ENCODE measurements at regions not wholly inside any gene's neighbourhood (a gene's known extent, or its start where the extent isn't known, plus 50 kb on each side); places are given as distances from the start of the nearest gene placed in this dataset.

DNA sequence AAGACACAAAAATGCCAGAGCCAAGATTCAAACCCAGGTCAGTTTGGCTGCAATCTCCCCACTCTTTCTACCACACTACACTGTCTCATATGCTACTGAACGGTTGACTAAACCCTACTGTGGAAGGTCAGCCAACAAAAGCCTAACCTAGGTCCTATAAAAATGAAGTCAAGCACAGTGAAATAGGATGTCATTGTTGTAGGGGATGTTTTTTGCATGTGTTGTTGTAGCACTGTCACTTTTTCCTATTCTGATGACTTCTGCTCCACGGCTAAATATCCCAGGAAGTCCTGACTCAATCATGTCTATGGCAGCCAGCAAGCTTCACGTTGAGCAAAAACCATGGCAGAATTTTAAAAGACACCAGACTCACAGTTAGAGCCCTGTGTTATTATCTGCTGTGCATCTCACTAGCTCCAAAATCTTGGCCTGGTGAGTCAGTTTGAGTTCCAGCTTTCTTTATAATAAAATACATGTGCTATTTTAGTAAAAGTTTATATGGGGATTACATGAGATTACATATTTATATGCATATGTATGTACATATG, 322.1 kb upstream of the NT5E start:
- Histone ChIP-seq H3K9ac (ENCODE audit: extremely low read depth, low read length, poor library complexity, severe bottlenecking) (no peak overlapping the region), H3K9me3 (ENCODE audit: control insufficient read depth, low read length) (no peaks in the 10 kb centered on the region), H3K4me3 (ENCODE audit: low read length) (no peak overlapping the region), H3K27ac (ENCODE audit: low read depth, low read length) (no peak overlapping the region), H3K4me1 (ENCODE audit: control insufficient read depth, insufficient read depth, low read length) (no peaks in the 10 kb centered on the region), H3K36me3 (ENCODE audit: control insufficient read depth, insufficient read depth, low read length) (no peaks in the 10 kb centered on the region), H3K27me3 (ENCODE audit: control insufficient read depth, insufficient read depth, low read length, poor library complexity, severe bottlenecking) (no peaks in the 10 kb centered on the region)
- Mint-ChIP-seq H3K27me3 (ENCODE audit: insufficient read depth) (no peaks in the 10 kb centered on the region), H3K9me3 (no peaks in the 10 kb centered on the region), H3K27ac (no peak overlapping the region), H3K4me3 (no peak overlapping the region), H3K4me1 (peaks cover 25% of the 10 kb centered on the region), H3K36me3 (ENCODE audit: low read depth) (no peaks in the 10 kb centered on the region)
- 81 to 93% methylated on average over 2 to 3 of the region's 3 CpGs for whole genome bisulfite sequencing, 2 experiments (ENCODE audit: insufficient coverage in 1 of 2, insufficient read length in 1 of 2)
- no peak for DNase-seq
- TF ChIP-seq, protein P1, sequence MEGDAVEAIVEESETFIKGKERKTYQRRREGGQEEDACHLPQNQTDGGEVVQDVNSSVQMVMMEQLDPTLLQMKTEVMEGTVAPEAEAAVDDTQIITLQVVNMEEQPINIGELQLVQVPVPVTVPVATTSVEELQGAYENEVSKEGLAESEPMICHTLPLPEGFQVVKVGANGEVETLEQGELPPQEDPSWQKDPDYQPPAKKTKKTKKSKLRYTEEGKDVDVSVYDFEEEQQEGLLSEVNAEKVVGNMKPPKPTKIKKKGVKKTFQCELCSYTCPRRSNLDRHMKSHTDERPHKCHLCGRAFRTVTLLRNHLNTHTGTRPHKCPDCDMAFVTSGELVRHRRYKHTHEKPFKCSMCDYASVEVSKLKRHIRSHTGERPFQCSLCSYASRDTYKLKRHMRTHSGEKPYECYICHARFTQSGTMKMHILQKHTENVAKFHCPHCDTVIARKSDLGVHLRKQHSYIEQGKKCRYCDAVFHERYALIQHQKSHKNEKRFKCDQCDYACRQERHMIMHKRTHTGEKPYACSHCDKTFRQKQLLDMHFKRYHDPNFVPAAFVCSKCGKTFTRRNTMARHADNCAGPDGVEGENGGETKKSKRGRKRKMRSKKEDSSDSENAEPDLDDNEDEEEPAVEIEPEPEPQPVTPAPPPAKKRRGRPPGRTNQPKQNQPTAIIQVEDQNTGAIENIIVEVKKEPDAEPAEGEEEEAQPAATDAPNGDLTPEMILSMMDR (conservative IDR thresholded peaks at IDR 0.05) = no peak

DNA sequence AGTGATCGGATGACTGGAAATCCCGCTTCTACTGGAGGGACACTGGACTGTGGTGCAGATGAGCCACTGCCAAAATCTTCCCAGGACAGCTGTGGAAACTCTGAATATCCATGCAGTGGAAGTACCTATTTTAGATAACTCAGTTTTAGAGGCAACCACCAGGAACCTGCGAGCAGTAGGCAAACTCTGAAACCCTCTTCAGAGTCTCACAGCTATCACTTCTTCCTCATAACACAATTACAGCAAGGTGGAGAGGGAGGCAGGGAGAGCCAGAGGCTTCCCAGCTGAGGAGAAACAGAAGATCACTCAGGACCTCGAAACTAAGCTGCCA, 322.8 kb upstream of the NT5E start:
- Mint-ChIP-seq H3K36me3 (ENCODE audit: low read depth) (no peaks in the 10 kb centered on the region), H3K4me3 (no peak overlapping the region), H3K27me3 (ENCODE audit: insufficient read depth) (no peaks in the 10 kb centered on the region), H3K4me1 (peaks cover 19% of the 10 kb centered on the region), H3K9me3 (no peaks in the 10 kb centered on the region), H3K27ac (no peak overlapping the region)
- Histone ChIP-seq H3K4me1 (ENCODE audit: control insufficient read depth, insufficient read depth, low read length) (no peaks in the 10 kb centered on the region), H3K4me3 (ENCODE audit: low read length) (no peak overlapping the region), H3K36me3 (ENCODE audit: control insufficient read depth, insufficient read depth, low read length) (no peaks in the 10 kb centered on the region), H3K27ac (ENCODE audit: low read depth, low read length) (no peak overlapping the region), H3K9ac (ENCODE audit: extremely low read depth, low read length, poor library complexity, severe bottlenecking) (no peak overlapping the region), H3K27me3 (ENCODE audit: control insufficient read depth, insufficient read depth, low read length, poor library complexity, severe bottlenecking) (no peaks in the 10 kb centered on the region), H3K9me3 (ENCODE audit: control insufficient read depth, low read length) (no peaks in the 10 kb centered on the region)
- TF ChIP-seq, protein P1 (conservative IDR thresholded peaks at IDR 0.05) = peak; percentile 5
- DNase-seq = no peak
- WGBS, 2 experiments (ENCODE audit: insufficient coverage in 1 of 2, insufficient read length in 1 of 2) = 64 to 73% methylated on average over 3 to 4 of the region's 4 CpGs

DNA sequence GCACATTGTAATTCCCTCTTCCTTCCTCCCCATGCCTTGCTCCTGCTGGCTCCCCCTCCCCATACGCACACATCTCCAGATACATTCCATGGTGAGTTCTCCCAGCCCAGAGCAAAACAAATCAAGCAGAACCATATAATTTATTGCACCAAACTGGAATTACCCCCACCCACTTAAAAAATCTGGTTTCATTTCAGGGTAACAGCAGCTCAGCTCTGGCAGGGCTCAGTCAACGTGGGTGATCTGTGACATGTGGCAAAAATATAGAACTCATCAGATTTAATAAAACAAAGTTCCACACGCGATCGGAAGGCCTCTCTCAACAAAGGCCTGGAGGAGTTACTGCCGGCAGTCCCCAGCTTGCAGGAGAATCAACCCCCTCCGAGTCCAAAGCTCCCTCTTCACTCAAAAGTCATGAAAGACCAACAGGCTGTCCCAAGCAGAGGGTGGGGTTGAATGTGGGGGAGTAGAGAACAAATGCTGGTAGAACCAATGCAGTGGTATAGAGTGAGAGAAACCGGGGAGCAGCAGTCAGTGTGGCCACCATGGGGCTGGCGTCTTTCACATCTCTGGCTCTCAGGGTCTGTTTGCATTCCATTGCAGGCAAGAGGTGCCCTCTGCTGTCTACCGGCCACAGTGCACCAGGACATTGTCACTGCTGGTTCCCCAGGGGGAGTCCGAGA, 323.3 kb upstream of the NT5E start:
- WGBS, 2 experiments (ENCODE audit: insufficient coverage in 1 of 2, insufficient read length in 1 of 2) = 23 to 58% methylated on average over 4 to 11 of the region's 11 CpGs
- no peak overlapping the region for H3K27ac ChIP-seq (ENCODE audit: low read depth, low read length)
- H3K9ac ChIP-seq (ENCODE audit: extremely low read depth, low read length, poor library complexity, severe bottlenecking) = no peak overlapping the region
- Mint-ChIP-seq H3K27ac (peak overlapping the region; percentile 76), H3K27me3 (ENCODE audit: insufficient read depth) (no peaks in the 10 kb centered on the region), H3K4me3 (no peak overlapping the region), H3K9me3 (no peaks in the 10 kb centered on the region), H3K4me1 (peaks cover 14% of the 10 kb centered on the region), H3K36me3 (ENCODE audit: low read depth) (no peaks in the 10 kb centered on the region)
- no peaks in the 10 kb centered on the region for H3K9me3 ChIP-seq (ENCODE audit: control insufficient read depth, low read length)
- H3K4me1 ChIP-seq (ENCODE audit: control insufficient read depth, insufficient read depth, low read length) = no peaks in the 10 kb centered on the region
- H3K4me3 ChIP-seq (ENCODE audit: low read length) = no peak overlapping the region
- peak; percentile 93 for DNase-seq
- H3K36me3 ChIP-seq (ENCODE audit: control insufficient read depth, insufficient read depth, low read length) = no peaks in the 10 kb centered on the region
- no peaks in the 10 kb centered on the region for H3K27me3 ChIP-seq (ENCODE audit: control insufficient read depth, insufficient read depth, low read length, poor library complexity, severe bottlenecking)
- TF ChIP-seq, protein P1 (conservative IDR thresholded peaks at IDR 0.05) = peak; percentile 86
